SK-N-SH treated with all-trans-retinoic acid at 6 μM for 48 hours (cell line): ENCODE measurements at regions not wholly inside any gene's neighbourhood (a gene's known extent, or its start where the extent isn't known, plus 50 kb on each side); places are given as distances from the start of the nearest gene placed in this dataset.

Experiments used
- ATAC-seq: fragments of 200-7000 bp; cut with Tn5 transposase; 3 replicates; pipeline ENCODE4 v1.9.1; 2020; ENCODE audit warnings: mild to moderate bottlenecking, moderate library complexity
- BACH2 ChIP-seq: fragments of 250-450 bp; sonication (Bioruptor Pico); IDR thresholded peaks from 2 replicates; pipeline ENCODE4 v1.9.0; 2021; ENCODE audit warnings: mild to moderate bottlenecking, borderline replicate concordance
- CREB5 ChIP-seq: fragments of 250-450 bp; sonication (Bioruptor Pico); IDR thresholded peaks from 2 replicates; pipeline ENCODE4 v1.5.1; 2020; ENCODE audit warnings: low read depth, mild to moderate bottlenecking, moderate library complexity
- CSDC2 ChIP-seq: fragments of 250-450 bp; sonication (Bioruptor Pico); IDR thresholded peaks from 2 replicates; pipeline ENCODE4 v1.5.0; 2020; ENCODE audit warnings: mild to moderate bottlenecking, moderate library complexity
- GLIS3 ChIP-seq: fragments of 250-450 bp; sonication (Bioruptor Pico); IDR thresholded peaks from 2 replicates; pipeline ENCODE4 v1.5.0; 2020; ENCODE audit warnings: mild to moderate bottlenecking, moderate library complexity
- ISL1 ChIP-seq: fragments of 250-450 bp; sonication (Bioruptor Pico); IDR thresholded peaks from 2 replicates; pipeline ENCODE4 v2.1.2; 2022; ENCODE audit warnings: mild to moderate bottlenecking, moderate library complexity
- OSR1 ChIP-seq: fragments of 250-450 bp; sonication (Bioruptor Pico); IDR thresholded peaks from 2 replicates; pipeline ENCODE4 v1.8.0; 2022; ENCODE audit warnings: moderate library complexity, mild to moderate bottlenecking, inconsistent platforms
- PPARA ChIP-seq: fragments of 250-450 bp; sonication (Bioruptor Pico); IDR thresholded peaks from 2 replicates; pipeline ENCODE4 v1.5.0; 2020; ENCODE audit warnings: mild to moderate bottlenecking, borderline replicate concordance
- RARB ChIP-seq: fragments of 250-450 bp; sonication (Bioruptor Pico); IDR thresholded peaks from 2 replicates; pipeline ENCODE4 v1.8.0; 2021; ENCODE audit warnings: mild to moderate bottlenecking, moderate library complexity
- SNAI2 ChIP-seq: fragments of 250-450 bp; sonication (Bioruptor Pico); IDR thresholded peaks from 2 replicates; pipeline ENCODE4 v1.5.0; 2020; ENCODE audit warnings: mild to moderate bottlenecking, moderate library complexity
- TCF4 ChIP-seq: fragments of 250-450 bp; sonication (Bioruptor Pico); IDR thresholded peaks from 2 replicates; pipeline ENCODE4 v1.8.0; 2021; ENCODE audit warnings: mild to moderate bottlenecking, moderate library complexity, borderline replicate concordance
- ZC3H10 ChIP-seq: fragments of 250-450 bp; sonication (Bioruptor Pico); IDR thresholded peaks from 2 replicates; pipeline ENCODE4 v1.5.1; 2021; ENCODE audit warnings: mild to moderate bottlenecking, moderate library complexity
- ZFP3 ChIP-seq: fragments of 250-450 bp; sonication (Bioruptor Pico); IDR thresholded peaks from 2 replicates; pipeline ENCODE4 v1.5.0; 2020; ENCODE audit warnings: mild to moderate bottlenecking, moderate library complexity
- ZFP30 ChIP-seq: fragments of 450-650 bp; formaldehyde crosslinking; IDR thresholded peaks from 2 replicates; pipeline ENCODE4 v1.5.0; 2022; ENCODE audit warnings: mild to moderate bottlenecking, moderate library complexity
- ZNF565 ChIP-seq: fragments of 450-650 bp; formaldehyde crosslinking; conservative IDR thresholded peaks from 2 replicates; pipeline ENCODE4 v1.5.0; 2020; ENCODE audit warnings: low read depth, mild to moderate bottlenecking, moderate library complexity
- ZNF70 ChIP-seq: fragments of 450-650 bp; formaldehyde crosslinking; IDR thresholded peaks from 2 replicates; pipeline ENCODE4 v1.5.0; 2020; ENCODE audit warnings: mild to moderate bottlenecking, moderate library complexity
- ZNF8 ChIP-seq: fragments of 450-650 bp; formaldehyde crosslinking; IDR thresholded peaks from 2 replicates; pipeline ENCODE4 v1.5.0; 2020; ENCODE audit warnings: mild to moderate bottlenecking, moderate library complexity
- TF ChIP-seq, protein P1 (sequence below): fragments of 250-450 bp; sonication (Bioruptor Pico); IDR thresholded peaks from 2 replicates; pipeline ENCODE4 v1.8.0; 2020; ENCODE audit warnings: mild to moderate bottlenecking, moderate library complexity, borderline replicate concordance
- TF ChIP-seq, protein P2 (sequence below): fragments of 250-450 bp; sonication (Bioruptor Pico); IDR thresholded peaks from 2 replicates; pipeline ENCODE4 v1.8.0; 2021; ENCODE audit warnings: low read depth, mild to moderate bottlenecking, moderate library complexity, borderline replicate concordance
- TF ChIP-seq, protein P3 (sequence below): fragments of 250-450 bp; sonication (Bioruptor Pico); IDR thresholded peaks from 2 replicates; pipeline ENCODE4 v1.5.0; 2020; ENCODE audit warnings: mild to moderate bottlenecking, moderate library complexity

GRCh38 chr15:36059596-36059995 lies 513.6 kb upstream of the DPH6 start (continued):
- TF ChIP-seq BACH2 (no peak), SNAI2 (CRISPR knock-in tag) (no peak), CSDC2 (CRISPR knock-in tag) (no peak), ZNF8 (CRISPR knock-in tag) (no peak), RARB (CRISPR knock-in tag) (no peak), ZNF565 (no peak), ZC3H10 (CRISPR knock-in tag) (no peak), GLIS3 (CRISPR knock-in tag) (no peak)
- TF ChIP-seq, protein P1, sequence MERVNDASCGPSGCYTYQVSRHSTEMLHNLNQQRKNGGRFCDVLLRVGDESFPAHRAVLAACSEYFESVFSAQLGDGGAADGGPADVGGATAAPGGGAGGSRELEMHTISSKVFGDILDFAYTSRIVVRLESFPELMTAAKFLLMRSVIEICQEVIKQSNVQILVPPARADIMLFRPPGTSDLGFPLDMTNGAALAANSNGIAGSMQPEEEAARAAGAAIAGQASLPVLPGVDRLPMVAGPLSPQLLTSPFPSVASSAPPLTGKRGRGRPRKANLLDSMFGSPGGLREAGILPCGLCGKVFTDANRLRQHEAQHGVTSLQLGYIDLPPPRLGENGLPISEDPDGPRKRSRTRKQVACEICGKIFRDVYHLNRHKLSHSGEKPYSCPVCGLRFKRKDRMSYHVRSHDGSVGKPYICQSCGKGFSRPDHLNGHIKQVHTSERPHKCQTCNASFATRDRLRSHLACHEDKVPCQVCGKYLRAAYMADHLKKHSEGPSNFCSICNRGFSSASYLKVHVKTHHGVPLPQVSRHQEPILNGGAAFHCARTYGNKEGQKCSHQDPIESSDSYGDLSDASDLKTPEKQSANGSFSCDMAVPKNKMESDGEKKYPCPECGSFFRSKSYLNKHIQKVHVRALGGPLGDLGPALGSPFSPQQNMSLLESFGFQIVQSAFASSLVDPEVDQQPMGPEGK (CRISPR knock-in tag), result no peak
- TF ChIP-seq, protein P2, sequence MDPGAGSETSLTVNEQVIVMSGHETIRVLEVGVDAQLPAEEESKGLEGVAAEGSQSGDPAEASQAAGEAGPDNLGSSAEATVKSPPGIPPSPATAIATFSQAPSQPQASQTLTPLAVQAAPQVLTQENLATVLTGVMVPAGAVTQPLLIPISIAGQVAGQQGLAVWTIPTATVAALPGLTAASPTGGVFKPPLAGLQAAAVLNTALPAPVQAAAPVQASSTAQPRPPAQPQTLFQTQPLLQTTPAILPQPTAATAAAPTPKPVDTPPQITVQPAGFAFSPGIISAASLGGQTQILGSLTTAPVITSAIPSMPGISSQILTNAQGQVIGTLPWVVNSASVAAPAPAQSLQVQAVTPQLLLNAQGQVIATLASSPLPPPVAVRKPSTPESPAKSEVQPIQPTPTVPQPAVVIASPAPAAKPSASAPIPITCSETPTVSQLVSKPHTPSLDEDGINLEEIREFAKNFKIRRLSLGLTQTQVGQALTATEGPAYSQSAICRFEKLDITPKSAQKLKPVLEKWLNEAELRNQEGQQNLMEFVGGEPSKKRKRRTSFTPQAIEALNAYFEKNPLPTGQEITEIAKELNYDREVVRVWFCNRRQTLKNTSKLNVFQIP, result no peak

DNA sequence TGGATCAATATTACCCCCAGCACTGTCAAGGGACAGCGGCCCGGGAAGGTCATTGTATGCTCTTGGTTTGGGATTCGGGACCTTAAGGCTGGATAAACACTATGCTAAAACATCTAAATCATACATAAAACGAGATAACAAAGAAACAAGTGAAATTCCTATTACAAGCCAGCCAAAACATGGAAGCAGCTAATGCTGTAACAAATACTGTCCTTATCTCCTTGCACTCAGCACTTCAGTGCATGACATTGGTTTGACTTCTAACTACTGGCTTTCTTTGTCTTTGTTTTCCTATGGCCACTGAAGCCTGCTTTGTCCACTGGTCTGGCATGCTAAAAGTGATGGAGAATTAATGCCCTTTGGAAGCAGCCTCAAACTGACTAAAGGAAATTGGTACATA lies 516.4 kb upstream of the DPH6 start:
- ATAC-seq, result no peak
- no peak for TF ChIP-seq SNAI2 (CRISPR knock-in tag)
- no peak for TF ChIP-seq CREB5
- TF ChIP-seq RARB (CRISPR knock-in tag), result no peak
- TF ChIP-seq GLIS3 (CRISPR knock-in tag), result no peak
- no peak for TF ChIP-seq ZFP30 (CRISPR knock-in tag)
- no peak for TF ChIP-seq TCF4
- no peak for TF ChIP-seq ZNF70 (CRISPR knock-in tag)
- no peak for TF ChIP-seq OSR1 (CRISPR knock-in tag)
- TF ChIP-seq ZFP3, result no peak
- TF ChIP-seq ZNF8 (CRISPR knock-in tag), result no peak
- TF ChIP-seq CSDC2 (CRISPR knock-in tag), result no peak
- no peak for TF ChIP-seq ZNF565

GRCh38 chr15:36066757-36067156 lies 512.7 kb upstream of the CDIN1 start:
- no peak for TF ChIP-seq GLIS3 (CRISPR knock-in tag)
- TF ChIP-seq, protein P3, sequence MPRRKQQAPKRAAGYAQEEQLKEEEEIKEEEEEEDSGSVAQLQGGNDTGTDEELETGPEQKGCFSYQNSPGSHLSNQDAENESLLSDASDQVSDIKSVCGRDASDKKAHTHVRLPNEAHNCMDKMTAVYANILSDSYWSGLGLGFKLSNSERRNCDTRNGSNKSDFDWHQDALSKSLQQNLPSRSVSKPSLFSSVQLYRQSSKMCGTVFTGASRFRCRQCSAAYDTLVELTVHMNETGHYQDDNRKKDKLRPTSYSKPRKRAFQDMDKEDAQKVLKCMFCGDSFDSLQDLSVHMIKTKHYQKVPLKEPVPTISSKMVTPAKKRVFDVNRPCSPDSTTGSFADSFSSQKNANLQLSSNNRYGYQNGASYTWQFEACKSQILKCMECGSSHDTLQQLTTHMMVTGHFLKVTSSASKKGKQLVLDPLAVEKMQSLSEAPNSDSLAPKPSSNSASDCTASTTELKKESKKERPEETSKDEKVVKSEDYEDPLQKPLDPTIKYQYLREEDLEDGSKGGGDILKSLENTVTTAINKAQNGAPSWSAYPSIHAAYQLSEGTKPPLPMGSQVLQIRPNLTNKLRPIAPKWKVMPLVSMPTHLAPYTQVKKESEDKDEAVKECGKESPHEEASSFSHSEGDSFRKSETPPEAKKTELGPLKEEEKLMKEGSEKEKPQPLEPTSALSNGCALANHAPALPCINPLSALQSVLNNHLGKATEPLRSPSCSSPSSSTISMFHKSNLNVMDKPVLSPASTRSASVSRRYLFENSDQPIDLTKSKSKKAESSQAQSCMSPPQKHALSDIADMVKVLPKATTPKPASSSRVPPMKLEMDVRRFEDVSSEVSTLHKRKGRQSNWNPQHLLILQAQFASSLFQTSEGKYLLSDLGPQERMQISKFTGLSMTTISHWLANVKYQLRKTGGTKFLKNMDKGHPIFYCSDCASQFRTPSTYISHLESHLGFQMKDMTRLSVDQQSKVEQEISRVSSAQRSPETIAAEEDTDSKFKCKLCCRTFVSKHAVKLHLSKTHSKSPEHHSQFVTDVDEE (CRISPR knock-in tag), result no peak
- ATAC-seq, result no peak

DNA sequence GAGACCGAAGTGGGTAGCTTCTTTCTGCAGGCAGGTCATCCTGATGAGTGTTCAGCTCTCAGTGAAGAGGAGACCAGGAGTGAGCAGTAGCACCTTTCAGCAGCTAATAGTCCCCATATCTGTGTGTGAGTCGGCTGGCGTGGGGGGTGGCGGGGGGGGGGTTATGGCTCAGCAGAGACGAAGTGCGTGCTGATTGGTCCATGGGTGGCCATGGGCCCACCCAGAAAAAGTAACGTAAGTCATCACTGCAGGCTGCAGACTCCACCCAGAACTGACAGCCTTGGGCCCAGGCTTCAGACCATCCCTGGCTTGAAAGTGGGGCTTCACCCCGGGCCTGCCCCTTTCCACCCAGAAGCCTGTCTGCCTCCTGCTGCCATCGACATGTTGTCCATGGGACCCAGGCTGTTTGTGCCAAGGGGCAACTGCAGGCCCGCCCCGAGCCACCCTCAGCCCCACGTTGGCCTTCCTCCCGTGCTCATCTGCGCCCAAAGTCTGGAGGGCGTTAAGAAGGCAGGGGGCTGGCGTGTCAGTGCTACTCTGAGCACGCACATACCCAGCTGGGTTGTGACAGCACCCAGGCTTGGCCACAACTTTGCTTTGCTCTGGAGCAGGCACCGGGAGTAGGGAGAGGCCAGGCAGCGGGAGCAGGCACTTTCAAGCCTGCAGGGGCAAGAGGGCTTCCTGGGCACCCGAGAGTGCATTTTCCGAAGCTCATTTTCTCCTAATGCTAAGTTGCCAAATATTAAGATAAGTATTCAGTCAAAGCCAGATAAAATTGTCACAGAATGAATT lies 511.7 kb upstream of the CDIN1 start:
- ATAC-seq, result no peak
- TF ChIP-seq ZC3H10 (CRISPR knock-in tag), result no peak
- no peak for TF ChIP-seq CSDC2 (CRISPR knock-in tag)
- TF ChIP-seq ZFP3, result no peak
- no peak for TF ChIP-seq ZNF565
- TF ChIP-seq, protein P1 (CRISPR knock-in tag), result no peak
- TF ChIP-seq, protein P2, result no peak
- TF ChIP-seq CREB5, result no peak
- TF ChIP-seq ISL1 (CRISPR knock-in tag), result no peak
- TF ChIP-seq OSR1 (CRISPR knock-in tag), result no peak
- no peak for TF ChIP-seq GLIS3 (CRISPR knock-in tag)
- no peak for TF ChIP-seq PPARA (CRISPR knock-in tag)
- no peak for TF ChIP-seq SNAI2 (CRISPR knock-in tag)
